Uterus (tissue), 3 donors: ENCODE measurements at regions not wholly inside any gene's neighbourhood (a gene's known extent, or its start where the extent isn't known, plus 50 kb on each side); places are given as distances from the start of the nearest gene placed in this dataset.
A peak's percentile ranks its signal among the peaks of the same experiment; 100 is the strongest.

Experiments
- DNase-seq, 2 donors: peaks; one replicate each; pipeline ENCODE4 v3.0.0-alpha.2; 2019 to 2020
- H3K27ac ChIP-seq, 2 donors: fragments of 200-600 bp; sonication (generic); 1 replicate in 1 of 2; 2 replicates in 1 of 2; pipeline ENCODE4 v1.5.1; 2016 to 2018
- H3K27me3 ChIP-seq, 2 donors: fragments of 200-600 bp; sonication (generic); one replicate each; pipeline ENCODE4 v1.5.1; 2018 to 2019; ENCODE audit warnings: control low read depth in 1 of 2
- H3K36me3 ChIP-seq, 2 donors: fragments of 200-600 bp; sonication (generic); one replicate each; pipeline ENCODE4 v1.5.1; 2019; ENCODE audit warnings: control low read depth in 1 of 2
- H3K4me1 ChIP-seq, 2 donors: fragments of 200-600 bp; sonication (generic); one replicate each; pipeline ENCODE4 v1.5.1; 2018 to 2019; ENCODE audit warnings: control low read depth in 1 of 2
- H3K4me3 ChIP-seq, 2 donors: fragments of 200-600 bp; sonication (generic); 1 replicate in 1 of 2; 2 replicates in 1 of 2; pipeline ENCODE4 v1.5.1; 2018 to 2019; ENCODE audit warnings: mild to moderate bottlenecking in 1 of 2
- H3K9me3 ChIP-seq, 2 donors: fragments of 200-600 bp; sonication (generic); one replicate each; pipeline ENCODE4 v1.5.1; 2019; ENCODE audit warnings: control low read depth in 1 of 2
- CTCF ChIP-seq, 4 experiments: fragments of 200-600 bp in 2 of 4; fragments of 450-650 bp in 2 of 4; sonication (generic) in 2 of 4; IDR thresholded peaks; one replicate each; pipeline ENCODE4 v1.5.1; 2016 to 2019; ENCODE audit warnings: antibody characterized with exemption in 4 of 4, mild to moderate bottlenecking in 2 of 4, moderate library complexity in 1 of 4
- POLR2A ChIP-seq, 2 donors: fragments of 450-650 bp; IDR thresholded peaks; one replicate each; pipeline ENCODE4 v1.6.1; 2016; ENCODE audit warnings: antibody characterized with exemption in 2 of 2, mild to moderate bottlenecking in 1 of 2, moderate library complexity in 1 of 2
- intact Hi-C: fragments of 100-400 bp; cut with DNase I; formaldehyde crosslinking; loops from one replicate; pipeline ENCODE4 v1.15.1; 2023; ENCODE audit warnings: low total_unique reads
- donor health status: DM: yes; HTN: yes; CAD: no.

GRCh38 chr12:123073292-123073691, 77.6 kb downstream of the PITPNM2 start:
- intact Hi-C loops = no loop called here
- Histone ChIP-seq H3K36me3 (no peaks in the 10 kb centered on the region), H3K27ac (no peak overlapping the region), H3K9me3 (no peaks in the 10 kb centered on the region), H3K4me1 (peaks cover 0 to 11% of the 10 kb centered on the region in 2 donors), H3K4me3 (no peak overlapping the region), H3K27me3 (no peaks in the 10 kb centered on the region)
- no peak for TF ChIP-seq CTCF (IDR thresholded peaks at IDR 0.05)
- TF ChIP-seq POLR2A (IDR thresholded peaks at IDR 0.05) = no peak
- no peak for DNase-seq

- Histone ChIP-seq H3K36me3 (no peaks in the 10 kb centered on the region), H3K27me3 (no peaks in the 10 kb centered on the region), H3K9me3 (no peaks in the 10 kb centered on the region), H3K4me1 (peaks cover 0 to 6% of the 10 kb centered on the region in 2 donors), H3K4me3 (no peak overlapping the region), H3K27ac (peak overlapping the region; percentile 28 to 44)
- intact Hi-C loops = no loop called here
- TF ChIP-seq POLR2A (IDR thresholded peaks at IDR 0.05) = no peak
- TF ChIP-seq CTCF (IDR thresholded peaks at IDR 0.05) = no peak
- DNase-seq = no peak
Measured at GRCh38 chr12:123071857-123072256, 79.0 kb downstream of the PITPNM2 start.

GRCh38 chr12:123071099-123071800, 79.6 kb downstream of the PITPNM2 start:
- no peaks in the 10 kb centered on the region for H3K9me3 ChIP-seq
- peaks cover 0 to 6% of the 10 kb centered on the region in 2 donors for H3K4me1 ChIP-seq
- no peaks in the 10 kb centered on the region for H3K27me3 ChIP-seq
- no peak overlapping the region for H3K4me3 ChIP-seq
- DNase-seq = peak in 1 of 2 donors; percentile 67
- TF ChIP-seq CTCF (IDR thresholded peaks at IDR 0.05) (no peak), POLR2A (IDR thresholded peaks at IDR 0.05) (no peak)
- H3K27ac ChIP-seq = peak overlapping the region; percentile 28 to 44
- H3K36me3 ChIP-seq = no peaks in the 10 kb centered on the region
- intact Hi-C loops = no loop called here

- Histone ChIP-seq H3K4me3 (no peak overlapping the region), H3K36me3 (no peaks in the 10 kb centered on the region), H3K4me1 (peaks cover 0 to 12% of the 10 kb centered on the region in 2 donors), H3K27me3 (no peaks in the 10 kb centered on the region), H3K27ac (peak overlapping the region; percentile 26 to 44), H3K9me3 (no peaks in the 10 kb centered on the region)
- DNase-seq = no peak
- intact Hi-C loops = no loop called here
- TF ChIP-seq POLR2A (IDR thresholded peaks at IDR 0.05) (no peak), CTCF (IDR thresholded peaks at IDR 0.05) (no peak)
Measured at GRCh38 chr12:123070267-123071081, 80.4 kb downstream of the PITPNM2 start.
